ENCODE measurements at regions not wholly inside any gene's neighbourhood (a gene's known extent, or its start where the extent isn't known, plus 50 kb on each side); places are given as distances from the start of the nearest gene placed in this dataset.

- no peak for TF ChIP-seq ZNF462 (CRISPR knock-in tag; IDR thresholded peaks at IDR 0.05)
- no peak for TF ChIP-seq JUNB (IDR thresholded peaks at IDR 0.05; ENCODE audit: unreplicated experiment)
- no peak for TF ChIP-seq CREB1 (CRISPR knock-in tag; IDR thresholded peaks at IDR 0.05; ENCODE audit: low read depth)
- TF ChIP-seq POLR2AphosphoS5 (IDR thresholded peaks at IDR 0.05; ENCODE audit: low read depth): no peak
- TF ChIP-seq, protein P1, sequence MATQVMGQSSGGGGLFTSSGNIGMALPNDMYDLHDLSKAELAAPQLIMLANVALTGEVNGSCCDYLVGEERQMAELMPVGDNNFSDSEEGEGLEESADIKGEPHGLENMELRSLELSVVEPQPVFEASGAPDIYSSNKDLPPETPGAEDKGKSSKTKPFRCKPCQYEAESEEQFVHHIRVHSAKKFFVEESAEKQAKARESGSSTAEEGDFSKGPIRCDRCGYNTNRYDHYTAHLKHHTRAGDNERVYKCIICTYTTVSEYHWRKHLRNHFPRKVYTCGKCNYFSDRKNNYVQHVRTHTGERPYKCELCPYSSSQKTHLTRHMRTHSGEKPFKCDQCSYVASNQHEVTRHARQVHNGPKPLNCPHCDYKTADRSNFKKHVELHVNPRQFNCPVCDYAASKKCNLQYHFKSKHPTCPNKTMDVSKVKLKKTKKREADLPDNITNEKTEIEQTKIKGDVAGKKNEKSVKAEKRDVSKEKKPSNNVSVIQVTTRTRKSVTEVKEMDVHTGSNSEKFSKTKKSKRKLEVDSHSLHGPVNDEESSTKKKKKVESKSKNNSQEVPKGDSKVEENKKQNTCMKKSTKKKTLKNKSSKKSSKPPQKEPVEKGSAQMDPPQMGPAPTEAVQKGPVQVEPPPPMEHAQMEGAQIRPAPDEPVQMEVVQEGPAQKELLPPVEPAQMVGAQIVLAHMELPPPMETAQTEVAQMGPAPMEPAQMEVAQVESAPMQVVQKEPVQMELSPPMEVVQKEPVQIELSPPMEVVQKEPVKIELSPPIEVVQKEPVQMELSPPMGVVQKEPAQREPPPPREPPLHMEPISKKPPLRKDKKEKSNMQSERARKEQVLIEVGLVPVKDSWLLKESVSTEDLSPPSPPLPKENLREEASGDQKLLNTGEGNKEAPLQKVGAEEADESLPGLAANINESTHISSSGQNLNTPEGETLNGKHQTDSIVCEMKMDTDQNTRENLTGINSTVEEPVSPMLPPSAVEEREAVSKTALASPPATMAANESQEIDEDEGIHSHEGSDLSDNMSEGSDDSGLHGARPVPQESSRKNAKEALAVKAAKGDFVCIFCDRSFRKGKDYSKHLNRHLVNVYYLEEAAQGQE (IDR thresholded peaks at IDR 0.05; ENCODE audit: unreplicated experiment): no peak
Measured at GRCh38 chr3:72174040-72174439, 389.1 kb upstream of the PROK2 start (continued).

DNA sequence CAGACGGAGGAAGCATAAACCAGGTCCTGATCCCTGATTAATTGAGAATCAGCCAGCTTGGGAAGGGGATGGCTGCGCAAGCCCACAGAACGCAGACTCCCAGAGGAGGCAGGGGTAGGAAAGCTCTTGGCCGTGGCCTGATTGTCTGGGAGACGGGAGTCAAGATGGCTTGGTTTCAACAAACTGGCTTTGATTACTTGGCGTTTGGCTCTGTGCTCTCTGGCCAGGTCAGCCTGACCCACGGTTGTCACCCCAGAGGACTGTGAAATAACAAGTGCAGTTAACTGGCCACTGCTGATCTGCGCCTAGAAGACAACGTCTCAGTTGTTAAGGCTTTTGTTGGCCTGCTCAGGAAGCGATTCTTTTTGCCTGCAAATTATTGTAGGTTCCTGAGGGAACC, 387.0 kb upstream of the PROK2 start:
- H3K9me3 Mint-ChIP-seq: no peaks in the 10 kb centered on the region
- H3F3A ChIP-seq (replicated peaks; ENCODE audit: low read depth): no peaks in the 10 kb centered on the region
- H3K4me3 ChIP-seq: no peak overlapping the region
- H3K4me1 ChIP-seq (ENCODE audit: insufficient read depth): no peaks in the 10 kb centered on the region
- H3K27me3 Mint-ChIP-seq (ENCODE audit: insufficient read depth, low read depth, poor library complexity): peaks cover 1% of the 10 kb centered on the region
- ATAC-seq (no peak), DNase-seq (ENCODE audit: low spot score) (no peak)
- no peak overlapping the region for H3K27ac Mint-ChIP-seq
- H3K27ac ChIP-seq (ENCODE audit: low read depth): no peak overlapping the region
- no peaks in the 10 kb centered on the region for H3K36me3 ChIP-seq (ENCODE audit: insufficient read depth)
- H3K9me2 ChIP-seq (ENCODE audit: insufficient read depth): no peaks in the 10 kb centered on the region
- no peaks in the 10 kb centered on the region for H3K36me3 Mint-ChIP-seq (ENCODE audit: low read depth)
- H4K20me1 ChIP-seq (replicated peaks; ENCODE audit: insufficient read depth): no peaks in the 10 kb centered on the region
- no peaks in the 10 kb centered on the region for H3K79me2 ChIP-seq (replicated peaks; ENCODE audit: insufficient read depth)
- no peak overlapping the region for H3K4me2 ChIP-seq
- no peaks in the 10 kb centered on the region for H3K27me3 ChIP-seq (ENCODE audit: insufficient read depth)
- no peak overlapping the region for H3K4me3 Mint-ChIP-seq
- no peaks in the 10 kb centered on the region for H3K4me1 Mint-ChIP-seq
- H2AFZ ChIP-seq: peak overlapping the region; percentile 83
- TF ChIP-seq POLR2AphosphoS5 (IDR thresholded peaks at IDR 0.05; ENCODE audit: low read depth) (no peak), EZH2phosphoT487 (IDR thresholded peaks at IDR 0.05; ENCODE audit: unreplicated experiment) (no peak), STAT1 (IDR thresholded peaks at IDR 0.05; ENCODE audit: unreplicated experiment) (no peak), ETS1 (IDR thresholded peaks at IDR 0.05) (no peak), NANOG (IDR thresholded peaks at IDR 0.05; ENCODE audit: borderline replicate concordance) (no peak), ZNF331 (CRISPR knock-in tag; IDR thresholded peaks at IDR 0.05; ENCODE audit: low read depth) (no peak), ZNF114 (CRISPR knock-in tag; IDR thresholded peaks at IDR 0.05) (no peak), EZH2 (IDR thresholded peaks at IDR 0.05; ENCODE audit: low read depth, unreplicated experiment) (no peak)
- TF ChIP-seq, protein P1 (IDR thresholded peaks at IDR 0.05; ENCODE audit: unreplicated experiment): no peak
